ENCODE measurements at regions not wholly inside any gene's neighbourhood (a gene's known extent, or its start where the extent isn't known, plus 50 kb on each side); places are given as distances from the start of the nearest gene placed in this dataset.
"Not testable (repeated sequence)": the region's sequence is repeated elsewhere in the genome, so short reads cannot be mapped to it uniquely, and the experiment has no call there.

DNA sequence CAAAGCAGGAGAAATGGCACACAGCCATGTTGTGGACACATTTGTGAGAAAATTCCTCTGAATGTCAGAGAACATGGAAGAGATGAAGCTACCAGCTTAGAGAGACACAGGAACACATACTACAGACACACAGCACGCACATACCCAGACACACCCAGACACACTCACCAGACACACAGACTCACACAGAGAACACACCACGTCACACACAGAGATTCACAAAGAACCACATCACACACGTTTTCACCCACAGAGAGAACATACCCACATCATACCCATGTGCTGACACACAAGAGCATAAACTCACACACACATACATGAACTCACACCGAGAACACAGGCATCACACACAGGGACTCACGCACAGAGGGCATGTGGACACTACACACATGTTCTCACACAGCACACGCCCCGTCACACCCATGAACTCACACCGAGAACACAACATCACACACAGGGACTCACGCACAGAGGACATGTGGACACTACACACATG is 124.9 kb downstream of the METRNL start:
- no peak for DNase-seq

DNA sequence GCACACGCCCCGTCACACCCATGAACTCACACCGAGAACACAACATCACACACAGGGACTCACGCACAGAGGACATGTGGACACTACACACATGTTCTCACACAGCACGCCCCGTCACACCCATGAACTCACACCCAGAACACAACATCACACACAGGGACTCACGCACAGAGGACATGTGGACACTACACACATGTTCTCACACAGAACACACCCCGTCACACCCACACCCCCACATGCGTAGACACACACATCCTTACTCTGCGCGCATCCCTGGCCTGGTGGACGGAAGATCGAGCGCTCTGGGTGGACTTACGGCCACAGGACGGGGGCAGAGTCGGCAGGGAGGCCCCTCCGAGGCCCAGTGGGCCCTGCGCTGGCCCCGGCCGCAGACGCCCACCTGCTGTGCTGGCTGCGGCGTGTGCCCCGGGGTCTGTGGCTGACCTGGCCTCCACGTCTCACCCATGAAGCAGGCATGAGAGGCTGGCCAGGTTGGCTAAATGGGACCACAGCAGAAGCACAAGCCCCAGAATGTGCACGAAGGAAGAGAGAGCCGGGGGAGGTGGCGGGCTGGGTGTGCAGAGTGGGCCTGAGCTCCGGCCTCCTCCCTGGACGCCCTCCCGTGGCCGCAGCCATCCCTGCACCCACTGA is 125.5 kb downstream of the METRNL start:
- DNase-seq, result not testable (repeated sequence)

DNA sequence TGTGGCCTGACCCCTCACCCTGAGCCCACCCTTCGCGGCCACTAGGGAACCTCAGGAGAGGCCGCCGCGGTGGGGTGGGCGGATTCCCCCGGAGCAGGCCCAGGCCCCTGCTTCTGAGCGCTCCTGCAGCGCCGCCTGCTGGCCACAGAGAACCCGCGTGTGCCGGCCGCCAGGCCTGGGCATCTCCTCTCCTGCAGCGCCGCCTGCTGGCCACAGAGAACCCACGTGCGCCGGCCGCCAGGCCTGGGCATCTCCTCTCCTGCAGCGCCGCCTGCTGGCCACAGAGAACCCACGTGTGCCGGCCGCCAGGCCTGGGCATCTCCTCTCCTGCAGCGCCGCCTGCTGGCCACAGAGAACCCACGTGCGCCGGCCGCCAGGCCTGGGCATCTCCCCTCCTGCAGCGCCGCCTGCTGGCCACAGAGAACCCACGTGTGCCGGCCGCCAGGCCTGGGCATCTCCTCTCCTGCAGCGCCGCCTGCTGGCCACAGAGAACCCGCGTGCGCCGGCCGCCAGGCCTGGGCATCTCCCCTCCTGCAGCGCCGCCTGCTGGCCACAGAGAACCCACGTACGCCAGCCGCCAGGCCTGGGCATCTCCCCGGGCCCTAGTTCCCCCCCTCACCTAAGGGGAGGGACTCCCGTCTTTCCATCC is 126.1 kb downstream of the METRNL start:
- not testable (repeated sequence) for DNase-seq

DNA sequence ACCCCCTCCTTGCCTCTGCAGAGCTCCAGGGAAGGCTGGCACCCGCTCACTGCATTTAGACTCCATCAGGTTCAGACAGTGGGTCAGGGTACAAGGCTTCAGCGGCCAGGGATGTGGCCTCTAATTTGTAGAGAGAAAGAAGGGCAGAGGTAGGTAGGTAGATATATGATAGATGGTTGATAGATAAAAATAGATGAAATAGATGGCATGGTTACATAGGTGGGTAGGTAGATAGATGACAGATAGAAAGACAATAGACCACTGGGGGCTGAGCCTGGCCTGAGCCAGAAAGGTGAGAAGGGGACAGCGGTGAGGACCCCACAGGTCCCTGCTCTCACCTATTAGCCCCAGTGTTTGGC is 126.6 kb downstream of the METRNL start:
- DNase-seq, result not testable (repeated sequence)

DNA sequence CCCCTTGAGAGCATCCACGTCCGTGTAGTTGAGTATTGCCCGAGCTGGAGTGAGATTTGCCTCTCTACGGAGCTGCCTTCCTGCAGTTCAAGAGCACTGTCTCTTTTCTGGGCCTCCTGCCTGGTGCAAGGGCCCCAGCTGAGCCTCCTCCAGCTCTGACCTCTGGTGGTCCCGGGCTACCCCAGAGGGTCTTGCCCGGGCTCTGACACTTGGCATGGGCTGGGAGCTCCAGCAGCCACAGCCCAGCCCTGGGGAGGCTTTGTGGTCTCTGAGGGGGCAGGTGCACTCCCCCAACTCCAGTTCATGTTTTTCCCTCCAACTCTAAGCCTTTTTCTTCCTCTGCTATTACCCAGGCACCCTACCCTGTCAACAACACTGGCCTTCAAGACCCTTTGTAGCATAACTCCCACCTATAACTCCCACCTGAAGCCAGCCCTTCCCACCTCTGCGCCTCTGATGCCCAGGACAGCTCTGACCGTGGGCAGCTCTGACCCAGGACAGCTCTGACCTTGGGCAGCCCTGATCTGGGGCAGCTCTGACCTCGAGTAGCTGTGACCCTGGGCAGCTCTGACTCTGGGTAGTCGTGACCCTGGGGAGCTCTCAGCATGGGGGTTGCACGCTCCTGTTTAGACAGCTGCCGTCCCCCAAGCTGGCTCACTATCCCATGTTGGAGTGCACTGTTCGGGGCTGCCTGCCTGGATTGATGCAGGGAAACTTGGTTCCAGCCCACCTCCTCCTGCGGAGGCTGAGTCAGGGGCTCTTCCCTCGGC is 127.6 kb downstream of the METRNL start:
- DNase-seq, result not testable (repeated sequence)

DNA sequence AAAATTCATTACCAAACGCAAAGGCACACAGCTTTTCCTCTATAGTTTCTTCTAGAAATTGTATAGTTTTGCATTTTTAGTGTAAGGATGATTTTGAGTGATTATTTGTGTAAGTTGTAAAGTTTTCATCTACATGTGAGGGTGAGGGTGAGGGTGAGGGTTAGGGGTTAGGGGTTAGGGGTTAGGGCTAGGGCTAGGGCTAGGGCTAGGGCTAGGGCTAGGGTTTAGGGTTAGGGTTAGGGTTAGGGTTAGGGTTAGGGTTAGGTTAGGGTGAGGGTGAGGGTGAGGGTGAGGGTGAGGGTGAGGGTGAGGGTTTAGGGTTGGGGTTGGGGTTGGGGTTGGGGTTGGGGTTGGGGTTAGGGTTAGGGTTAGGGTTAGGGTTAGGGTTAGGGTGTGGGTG is 167.6 kb downstream of the METRNL start:
- DNase-seq, result not testable (repeated sequence)
